ENCODE measurements at regions not wholly inside any gene's neighbourhood (a gene's known extent, or its start where the extent isn't known, plus 50 kb on each side); places are given as distances from the start of the nearest gene placed in this dataset.

DNA sequence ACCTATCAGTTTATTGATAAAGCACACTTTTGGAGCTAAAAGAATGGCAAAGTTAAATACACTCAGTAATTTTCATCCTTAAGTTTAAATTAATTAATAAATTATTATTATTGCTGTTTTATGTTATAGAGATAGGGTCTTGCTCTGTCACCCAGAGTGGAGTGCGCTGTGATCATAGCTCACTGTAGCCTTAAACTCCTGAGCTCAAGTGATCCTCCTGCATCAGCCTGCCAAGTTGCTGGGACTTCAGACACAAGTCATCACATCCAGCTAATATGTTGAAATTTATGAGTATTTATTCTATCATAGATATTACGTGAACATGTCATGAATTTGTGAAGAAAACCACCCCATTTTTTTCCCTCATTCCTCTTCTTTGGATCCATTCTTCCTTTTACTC lies 64.2 kb downstream of the GJA1 start:
- no peak for DNase-seq (ENCODE audit: low read depth)
- in situ Hi-C loops (cut with HindIII; ENCODE audit: low pct_unique_long_range_greater_than_20kb, low sequenced_read_pairs), result no loop called here

DNA sequence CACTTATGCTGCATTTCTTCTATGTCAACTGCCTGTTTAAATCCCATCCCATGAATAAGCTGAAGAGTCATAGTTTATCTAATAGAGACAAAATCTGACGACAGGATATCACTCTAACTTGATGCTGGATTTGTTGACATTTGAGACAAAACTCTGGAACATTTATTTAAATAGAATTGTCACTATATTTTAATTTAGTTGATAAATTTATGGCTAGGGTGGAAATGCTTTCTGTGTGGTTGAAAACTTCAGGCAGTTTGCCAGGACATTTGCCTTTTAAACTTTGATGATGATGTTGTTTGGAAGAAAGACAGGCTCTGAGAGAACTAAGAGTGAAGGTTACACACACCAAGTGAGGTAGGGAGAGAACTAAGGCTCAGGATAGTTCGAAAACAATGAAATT lies 68.1 kb downstream of the GJA1 start:
- in situ Hi-C loops (cut with HindIII; ENCODE audit: low pct_unique_long_range_greater_than_20kb, low sequenced_read_pairs), result no loop called here
- peak; percentile 34 for DNase-seq (ENCODE audit: low read depth)

- peak; percentile 81 for DNase-seq (ENCODE audit: low read depth)
- in situ Hi-C loops (cut with HindIII; ENCODE audit: low pct_unique_long_range_greater_than_20kb, low sequenced_read_pairs), result no loop called here
Measured at GRCh38 chr6:121504227-121504626, 68.8 kb downstream of the GJA1 start.

DNA sequence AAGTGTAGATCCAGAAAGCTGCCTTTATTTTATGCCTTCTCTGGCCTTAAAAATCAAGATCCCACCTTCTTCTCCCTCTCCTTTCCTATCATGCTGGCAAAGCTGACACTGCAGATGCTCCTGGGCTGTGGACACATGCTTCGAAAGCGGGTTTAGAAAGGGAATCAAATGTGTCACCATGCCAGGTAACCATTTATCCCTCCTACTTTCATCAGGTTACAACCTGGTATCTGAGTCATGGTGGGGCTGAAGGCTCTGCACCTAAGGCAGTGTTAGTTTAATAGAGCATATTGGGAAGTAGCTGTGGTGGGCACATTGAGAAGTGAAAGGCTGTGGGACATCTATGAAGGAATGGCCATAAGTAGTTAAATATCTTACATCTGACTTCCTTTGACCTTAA lies 69.8 kb downstream of the GJA1 start:
- in situ Hi-C loops (cut with HindIII; ENCODE audit: low pct_unique_long_range_greater_than_20kb, low sequenced_read_pairs), result no loop called here

DNA sequence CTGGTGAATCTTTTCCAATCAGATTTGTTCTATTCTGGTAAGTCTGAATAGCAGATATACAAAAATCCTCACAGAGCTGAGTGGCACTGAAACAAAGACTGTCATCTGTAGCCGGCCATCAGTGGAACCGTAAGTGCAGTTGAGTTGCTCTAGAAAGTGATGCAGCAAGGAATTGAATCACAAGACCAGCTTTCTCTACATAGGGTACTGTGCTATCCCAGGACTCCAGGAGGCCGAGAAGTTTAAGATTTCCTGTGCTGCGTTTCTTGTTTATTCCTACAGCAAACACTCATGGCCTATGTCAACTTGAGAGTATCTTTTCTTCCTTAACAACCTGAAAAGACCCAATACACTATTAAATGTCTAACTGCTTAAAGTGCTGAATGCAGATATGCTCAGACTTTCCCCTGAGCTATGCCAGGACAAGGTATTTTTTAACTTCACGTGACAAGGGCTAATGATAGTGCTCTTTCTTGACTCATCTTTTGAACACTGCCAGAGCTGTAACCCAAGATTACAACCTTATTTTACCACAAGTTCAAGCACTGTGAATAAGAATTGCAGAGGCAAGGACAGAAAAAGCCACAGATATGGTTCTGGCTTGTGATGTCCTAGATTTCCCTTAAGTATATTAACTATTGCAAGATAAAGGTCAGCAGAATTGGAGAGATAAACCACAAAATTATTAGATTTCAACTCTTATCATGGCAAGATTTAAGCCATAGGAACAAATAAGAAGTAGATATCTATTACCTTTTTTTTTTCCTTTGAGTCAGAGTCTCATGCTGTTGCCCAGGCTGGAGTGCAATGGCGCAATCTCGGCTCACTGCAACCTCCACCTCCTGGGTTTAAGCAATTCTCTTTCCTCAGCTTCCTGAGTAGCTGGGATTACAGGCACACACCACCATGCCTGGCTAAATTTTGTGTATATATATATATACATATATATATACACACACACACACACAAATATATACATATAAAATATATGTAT lies 71.6 kb downstream of the GJA1 start:
- peak; percentile 51 for DNase-seq (ENCODE audit: low read depth)
- in situ Hi-C loops (cut with HindIII; ENCODE audit: low pct_unique_long_range_greater_than_20kb, low sequenced_read_pairs), result no loop called here

More for the DNA sequence above, 69.8 kb downstream of the GJA1 start:
- DNase-seq (ENCODE audit: low read depth), result no peak

DNA sequence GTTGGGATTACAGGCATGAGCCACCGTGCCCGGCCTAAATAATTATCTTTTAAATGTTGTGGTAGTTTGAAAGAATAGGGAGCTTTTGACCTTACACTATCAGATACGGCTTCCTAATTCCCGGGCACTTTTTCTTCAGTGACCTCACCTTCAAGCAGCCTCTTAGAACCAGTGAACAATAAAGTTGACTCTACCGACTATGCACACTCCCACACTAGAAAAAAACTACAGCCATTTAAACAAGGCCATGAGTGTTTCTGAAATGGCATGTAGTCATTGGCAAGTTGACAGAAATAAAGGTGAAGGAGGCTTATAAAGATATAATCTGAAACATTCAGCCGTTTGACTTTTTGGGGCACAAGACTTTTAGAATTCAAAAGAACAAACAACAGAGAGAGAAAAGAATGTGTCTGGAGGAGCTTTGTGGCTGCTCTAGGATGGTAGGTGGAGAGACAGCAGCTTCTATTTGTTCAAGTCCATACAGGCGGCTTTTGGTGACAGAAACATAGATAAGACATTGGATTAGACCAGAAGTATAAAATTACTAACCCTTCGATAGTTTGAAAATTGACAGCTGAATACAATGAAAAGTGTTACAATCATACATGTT lies 75.2 kb downstream of the GJA1 start:
- in situ Hi-C loops (cut with HindIII; ENCODE audit: low pct_unique_long_range_greater_than_20kb, low sequenced_read_pairs), result no loop called here
- peak; percentile 79 for DNase-seq (ENCODE audit: low read depth)

DNA sequence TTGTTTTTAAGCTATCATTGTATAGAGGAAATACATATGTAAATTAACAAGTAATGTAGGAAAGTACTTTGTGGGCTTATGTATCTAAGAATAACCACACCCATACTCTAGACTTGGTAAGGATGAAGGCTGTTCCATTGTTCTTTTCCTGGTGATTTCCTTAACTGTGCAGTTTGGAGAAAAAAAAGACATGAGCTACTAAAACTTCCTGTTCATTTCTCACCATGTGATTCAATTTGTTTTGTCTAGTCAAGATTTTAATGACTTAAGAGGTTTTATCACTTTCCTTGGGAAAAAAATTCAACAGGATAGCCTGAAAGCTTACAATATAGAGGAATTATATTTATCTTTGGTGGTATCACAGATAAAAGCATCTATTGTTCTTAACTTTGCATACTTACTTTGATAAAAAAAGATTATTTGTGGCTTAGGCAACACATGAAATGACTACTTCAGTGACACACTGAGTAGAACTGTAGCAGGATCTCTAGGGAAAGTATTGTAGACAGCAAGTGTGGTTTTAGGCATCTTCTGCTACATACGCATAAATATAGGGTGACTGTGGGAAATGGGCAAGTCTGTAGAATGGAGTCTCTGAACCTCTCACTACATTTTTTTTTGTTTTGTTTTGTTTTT lies 80.3 kb downstream of the GJA1 start:
- in situ Hi-C loops (cut with HindIII; ENCODE audit: low pct_unique_long_range_greater_than_20kb, low sequenced_read_pairs), result no loop called here
- peak; percentile 23 for DNase-seq (ENCODE audit: low read depth)

- in situ Hi-C loops (cut with HindIII; ENCODE audit: low pct_unique_long_range_greater_than_20kb, low sequenced_read_pairs), result no loop called here
- DNase-seq (ENCODE audit: low read depth), result no peak
Measured at GRCh38 chr6:121516331-121516730, 80.9 kb downstream of the GJA1 start.

GRCh38 chr6:121520337-121521163 lies 85.1 kb downstream of the GJA1 start:
- in situ Hi-C loops (cut with HindIII; ENCODE audit: low pct_unique_long_range_greater_than_20kb, low sequenced_read_pairs), result no loop called here
- peak; percentile 96 for DNase-seq (ENCODE audit: low read depth)

DNA sequence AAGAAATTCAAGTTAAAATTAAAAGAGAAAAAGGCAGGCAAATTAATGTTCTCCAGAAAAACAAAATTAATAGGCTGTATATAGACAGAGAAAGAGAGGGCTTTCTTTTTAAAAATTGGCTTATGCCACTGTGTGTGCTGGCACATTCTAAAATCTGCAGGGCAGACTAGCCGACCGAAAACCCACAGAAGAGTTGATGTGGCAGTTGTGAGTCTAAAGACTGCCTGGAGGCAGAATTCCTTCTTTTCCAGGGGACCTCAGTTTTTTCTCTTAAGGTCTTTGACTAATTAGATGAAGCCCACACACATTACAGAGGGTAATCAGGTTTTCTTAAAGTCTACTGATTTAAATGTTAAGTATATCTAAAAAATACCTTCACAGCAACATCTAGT lies 85.7 kb downstream of the GJA1 start:
- in situ Hi-C loops (cut with HindIII; ENCODE audit: low pct_unique_long_range_greater_than_20kb, low sequenced_read_pairs), result no loop called here
- DNase-seq (ENCODE audit: low read depth), result no peak

DNA sequence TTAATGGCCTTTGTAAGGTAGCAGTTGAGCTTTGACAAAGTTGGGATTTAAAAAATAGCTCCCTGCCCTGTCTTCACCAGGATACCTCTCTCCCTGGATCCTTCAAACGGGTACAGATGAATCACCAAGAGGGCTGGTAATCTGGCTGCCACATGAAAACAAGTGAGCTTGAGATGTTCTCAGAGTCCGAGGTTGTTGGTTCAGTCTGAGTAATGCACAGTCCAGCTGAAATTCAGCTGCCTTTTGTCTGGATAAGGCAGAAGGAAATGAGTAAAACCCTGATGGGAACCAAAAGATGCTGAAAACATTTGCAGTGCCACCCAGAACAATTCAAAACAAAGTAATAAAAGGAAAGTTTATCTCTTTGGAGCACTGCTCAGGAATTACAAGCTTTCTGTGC lies 86.8 kb downstream of the GJA1 start:
- in situ Hi-C loops (cut with HindIII; ENCODE audit: low pct_unique_long_range_greater_than_20kb, low sequenced_read_pairs), result no loop called here
- peak; percentile 51 for DNase-seq (ENCODE audit: low read depth)

- no peak for DNase-seq (ENCODE audit: low read depth)
- in situ Hi-C loops (cut with HindIII; ENCODE audit: low pct_unique_long_range_greater_than_20kb, low sequenced_read_pairs), result no loop called here
Measured at GRCh38 chr6:121522771-121523386, 87.4 kb downstream of the GJA1 start.

- DNase-seq (ENCODE audit: low read depth), result no peak
- in situ Hi-C loops (cut with HindIII; ENCODE audit: low pct_unique_long_range_greater_than_20kb, low sequenced_read_pairs), result no loop called here
Measured at GRCh38 chr6:121523628-121524027, 88.2 kb downstream of the GJA1 start.

DNA sequence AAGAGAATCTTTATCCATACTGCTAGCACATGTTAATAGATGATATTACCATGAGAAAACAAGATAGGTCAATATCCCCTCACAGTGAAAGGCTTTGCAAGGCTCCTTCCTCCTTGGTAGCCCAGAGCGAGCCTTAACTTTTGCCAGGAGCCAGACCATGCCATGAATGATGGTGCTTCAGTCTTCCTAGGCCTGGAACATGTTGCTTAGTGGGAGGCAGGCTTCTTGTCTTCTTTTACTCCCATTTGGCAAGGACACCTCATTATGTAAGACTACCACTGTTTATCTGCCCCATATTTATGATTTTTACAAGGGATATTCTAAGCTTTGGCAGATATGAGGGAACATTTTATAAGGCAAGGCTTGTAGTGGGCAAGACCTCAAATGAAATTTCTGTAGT lies 90.8 kb downstream of the GJA1 start:
- in situ Hi-C loops (cut with HindIII; ENCODE audit: low pct_unique_long_range_greater_than_20kb, low sequenced_read_pairs), result no loop called here
- DNase-seq (ENCODE audit: low read depth), result no peak

DNA sequence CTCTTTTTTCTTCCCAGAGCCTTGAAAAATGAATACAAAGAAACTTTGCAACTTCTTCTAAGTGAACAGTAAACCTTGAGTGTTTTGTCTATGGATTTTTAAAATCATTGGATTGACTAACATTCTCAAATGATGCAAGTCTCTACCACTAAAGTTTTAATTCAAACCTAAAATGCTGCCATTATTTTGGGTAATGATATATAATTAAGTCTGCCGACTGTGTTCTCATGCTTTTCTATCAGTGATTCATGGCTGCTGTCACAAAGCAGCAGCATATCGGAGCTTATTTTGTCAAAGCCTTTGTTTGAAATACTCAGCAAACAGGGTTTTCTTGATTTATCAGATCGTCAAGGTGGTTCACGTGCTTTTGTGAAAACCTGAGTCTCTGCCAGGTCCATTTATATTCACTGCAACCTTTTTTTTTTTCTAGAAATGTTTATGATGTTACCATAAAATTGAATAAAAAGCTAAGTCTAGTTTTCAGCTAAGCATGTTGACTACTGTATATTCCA lies 96.3 kb downstream of the GJA1 start:
- DNase-seq (ENCODE audit: low read depth), result no peak
- in situ Hi-C loops (cut with HindIII; ENCODE audit: low pct_unique_long_range_greater_than_20kb, low sequenced_read_pairs), result no loop called here

- no peak for DNase-seq (ENCODE audit: low read depth)
- in situ Hi-C loops (cut with HindIII; ENCODE audit: low pct_unique_long_range_greater_than_20kb, low sequenced_read_pairs), result no loop called here
Measured at GRCh38 chr6:121533321-121533841, 97.9 kb downstream of the GJA1 start.

DNA sequence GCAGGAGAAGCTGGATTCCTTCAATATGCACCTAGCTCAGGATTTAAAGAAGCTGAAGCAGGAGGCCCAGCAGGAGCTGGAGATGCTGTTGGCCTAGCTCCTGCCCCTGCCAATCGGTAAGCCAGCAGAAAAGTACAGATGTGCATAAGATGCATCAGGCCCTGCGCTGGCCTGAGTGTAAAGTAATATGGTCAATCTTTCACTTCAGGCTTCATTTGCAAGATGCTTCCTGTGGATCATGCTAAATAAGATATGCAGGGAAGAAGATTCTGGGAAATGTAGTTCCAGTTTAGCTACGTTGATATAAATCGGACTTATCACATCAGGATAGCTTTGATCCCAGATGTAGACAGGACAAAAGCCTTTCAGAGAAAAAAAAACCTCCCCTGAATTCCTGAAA lies 100.3 kb downstream of the GJA1 start:
- DNase-seq (ENCODE audit: low read depth), result no peak
- in situ Hi-C loops (cut with HindIII; ENCODE audit: low pct_unique_long_range_greater_than_20kb, low sequenced_read_pairs), result no loop called here

DNA sequence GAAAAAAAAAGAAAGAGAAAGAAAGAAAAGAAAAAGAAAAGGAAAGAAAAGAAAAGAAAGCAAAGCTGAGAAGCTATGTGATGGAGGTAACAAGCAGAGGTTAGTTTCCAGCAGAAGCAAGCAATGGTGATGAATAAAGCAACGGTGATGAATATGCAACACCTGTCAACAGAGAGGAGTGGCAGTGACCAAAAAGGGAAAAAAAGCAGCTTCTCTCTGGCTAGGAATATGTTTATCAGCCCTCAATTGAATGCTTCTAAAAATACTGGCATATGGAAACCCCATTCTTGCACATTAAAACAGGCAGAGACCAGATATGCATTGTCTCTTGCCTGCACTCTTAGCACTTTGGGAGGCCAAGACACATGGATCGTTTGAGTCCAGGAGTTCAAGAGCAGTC lies 100.9 kb downstream of the GJA1 start:
- in situ Hi-C loops (cut with HindIII; ENCODE audit: low pct_unique_long_range_greater_than_20kb, low sequenced_read_pairs), result no loop called here
- no peak for DNase-seq (ENCODE audit: low read depth)
